Omental fat pad (tissue), 3 donors: ENCODE measurements at regions not wholly inside any gene's neighbourhood (a gene's known extent, or its start where the extent isn't known, plus 50 kb on each side); places are given as distances from the start of the nearest gene placed in this dataset.
"Not testable (repeated sequence)": the region's sequence is repeated elsewhere in the genome, so short reads cannot be mapped to it uniquely, and the experiment has no call there.

ENCODE experiments used
- ATAC-seq: fragments of 150-250 bp; one replicate; pipeline ENCODE4 v1.9.1; 2016; ENCODE audit warnings: mild to moderate bottlenecking, moderate library complexity; ENCODE audit not compliant: low FRiP score
- DNase-seq: peaks from one replicate; pipeline ENCODE4 v3.0.0-alpha.2; 2019; ENCODE audit warnings: low spot score
- TF ChIP-seq, protein P1 (sequence below), 3 donors: fragments of 450-650 bp; IDR thresholded peaks; one replicate each; pipeline ENCODE4 v1.5.1; 2016 to 2017; ENCODE audit warnings: antibody characterized with exemption in 3 of 3, mild to moderate bottlenecking in 3 of 3, moderate library complexity in 2 of 3

DNA sequence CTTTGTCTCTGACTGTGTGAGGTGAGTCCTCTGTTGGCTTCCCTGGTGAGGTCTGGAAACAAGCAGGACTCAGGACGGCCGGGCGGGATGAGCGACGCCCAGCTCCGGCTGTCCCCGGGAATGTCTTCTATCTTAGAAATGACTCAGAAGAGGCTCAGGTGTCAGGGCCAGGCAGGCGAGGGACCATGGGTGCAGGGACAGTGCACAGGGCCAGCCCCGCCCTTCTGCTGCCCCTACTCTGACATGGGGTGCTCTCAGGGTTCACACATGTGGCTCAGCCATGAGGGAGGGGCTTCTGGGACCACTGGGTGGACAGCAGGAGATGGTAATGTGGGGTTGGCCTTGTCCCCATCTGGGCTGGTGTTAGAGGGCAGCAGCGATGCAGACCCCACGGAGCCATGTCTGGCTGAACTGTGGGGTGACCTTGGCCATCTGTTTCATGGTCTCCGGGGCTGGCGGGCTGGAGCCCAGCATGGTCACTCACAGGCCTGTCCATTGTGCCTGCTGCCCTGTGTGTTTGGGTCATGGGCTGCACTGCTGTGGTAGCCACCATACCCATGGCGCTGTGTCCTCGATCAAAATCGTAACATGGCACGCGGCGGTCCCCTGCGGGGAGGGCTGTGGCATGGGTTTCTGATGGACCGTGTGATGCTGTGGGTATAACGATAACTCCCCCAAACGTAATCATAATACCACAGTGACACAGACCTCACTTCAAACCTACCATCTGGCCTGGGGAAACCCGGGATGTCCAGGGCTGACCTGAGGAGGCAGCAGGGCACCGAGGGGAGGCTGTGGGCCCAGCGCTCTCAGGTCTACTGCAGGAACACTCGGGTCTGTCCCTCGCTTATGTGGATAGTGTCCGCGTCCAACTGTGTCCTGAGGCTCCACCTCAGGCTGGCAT is 368.8 kb downstream of the TMEM121 start:
- TF ChIP-seq, protein P1, sequence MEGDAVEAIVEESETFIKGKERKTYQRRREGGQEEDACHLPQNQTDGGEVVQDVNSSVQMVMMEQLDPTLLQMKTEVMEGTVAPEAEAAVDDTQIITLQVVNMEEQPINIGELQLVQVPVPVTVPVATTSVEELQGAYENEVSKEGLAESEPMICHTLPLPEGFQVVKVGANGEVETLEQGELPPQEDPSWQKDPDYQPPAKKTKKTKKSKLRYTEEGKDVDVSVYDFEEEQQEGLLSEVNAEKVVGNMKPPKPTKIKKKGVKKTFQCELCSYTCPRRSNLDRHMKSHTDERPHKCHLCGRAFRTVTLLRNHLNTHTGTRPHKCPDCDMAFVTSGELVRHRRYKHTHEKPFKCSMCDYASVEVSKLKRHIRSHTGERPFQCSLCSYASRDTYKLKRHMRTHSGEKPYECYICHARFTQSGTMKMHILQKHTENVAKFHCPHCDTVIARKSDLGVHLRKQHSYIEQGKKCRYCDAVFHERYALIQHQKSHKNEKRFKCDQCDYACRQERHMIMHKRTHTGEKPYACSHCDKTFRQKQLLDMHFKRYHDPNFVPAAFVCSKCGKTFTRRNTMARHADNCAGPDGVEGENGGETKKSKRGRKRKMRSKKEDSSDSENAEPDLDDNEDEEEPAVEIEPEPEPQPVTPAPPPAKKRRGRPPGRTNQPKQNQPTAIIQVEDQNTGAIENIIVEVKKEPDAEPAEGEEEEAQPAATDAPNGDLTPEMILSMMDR (IDR thresholded peaks at IDR 0.05), result no peak
- ATAC-seq (no peak), DNase-seq (no peak)

DNA sequence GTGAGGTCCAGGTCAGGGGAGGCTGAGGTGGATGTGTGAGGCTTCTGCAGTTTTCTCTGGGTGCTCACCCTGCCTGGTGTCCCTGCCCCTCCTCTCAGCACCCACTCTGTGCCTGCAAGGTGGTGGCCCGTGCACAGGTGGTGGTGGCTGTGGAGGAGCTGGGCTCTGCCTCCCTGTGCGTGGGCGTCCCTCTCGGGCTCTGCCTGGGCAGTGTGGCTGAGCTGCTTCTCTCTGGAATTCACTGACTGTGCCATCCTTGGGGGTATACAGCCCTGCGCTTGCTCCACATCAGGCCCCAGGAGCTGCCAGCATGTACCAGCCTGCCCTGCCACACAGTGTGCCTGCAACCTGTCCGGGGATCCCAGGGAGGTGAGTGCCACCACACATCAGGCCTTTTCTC is 369.8 kb downstream of the TMEM121 start:
- DNase-seq, ATAC-seq: not testable (repeated sequence)

DNA sequence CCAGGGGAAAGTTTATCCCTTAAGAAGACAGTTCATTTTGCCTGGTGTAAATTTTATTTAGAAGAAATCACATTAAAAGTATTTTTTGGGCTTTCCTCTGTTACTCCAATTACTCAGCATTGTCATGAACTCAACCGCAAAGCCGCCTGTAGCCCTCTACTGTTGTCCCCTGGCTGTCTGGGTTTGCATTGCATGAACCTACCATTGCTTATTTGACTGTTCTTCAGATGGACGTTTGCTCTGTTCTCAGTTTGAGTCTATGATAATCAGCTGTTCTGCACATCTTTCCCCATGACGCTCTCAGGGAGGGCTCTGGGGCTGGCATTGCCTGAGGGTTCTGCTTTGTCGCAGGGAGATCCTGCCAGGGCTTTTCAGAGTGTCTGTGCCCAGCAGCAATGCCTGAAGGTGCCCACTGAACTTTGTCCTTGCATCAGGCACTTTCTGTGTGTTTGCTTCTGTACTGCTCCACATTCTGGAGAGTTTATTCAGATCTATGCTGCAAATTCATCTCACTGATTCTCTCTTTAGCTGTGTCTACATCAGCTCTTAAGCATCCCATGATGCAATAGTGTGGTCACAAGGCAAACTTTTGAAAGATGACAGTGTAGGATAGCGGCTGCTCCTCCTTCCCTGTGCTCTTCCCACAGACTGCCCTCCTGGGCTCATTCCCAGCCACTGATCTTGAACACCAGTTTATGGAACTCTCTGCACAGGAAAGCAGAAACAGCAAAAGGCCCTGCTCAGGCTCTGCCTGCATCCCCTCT is 370.8 kb downstream of the TMEM121 start:
- ATAC-seq, DNase-seq: not testable (repeated sequence)

DNA sequence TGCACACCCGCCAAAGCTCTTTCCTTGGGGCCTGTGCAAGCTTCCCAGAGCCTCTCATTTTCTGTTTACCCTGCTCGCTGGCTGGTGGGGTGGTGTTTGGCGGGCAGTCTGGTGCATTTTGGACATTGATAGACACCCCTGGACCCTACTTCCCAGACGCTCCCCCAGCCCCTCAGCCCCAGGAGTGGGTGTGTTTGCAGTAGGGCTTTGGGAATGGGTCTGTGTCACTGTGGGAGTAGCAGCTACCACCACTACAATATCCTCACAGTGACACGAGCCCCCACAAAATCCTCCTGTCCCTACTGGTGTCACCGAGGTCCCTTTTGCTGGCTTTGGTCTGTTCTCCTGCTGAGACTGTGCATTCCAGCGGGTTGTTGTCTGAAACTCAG is 371.3 kb downstream of the TMEM121 start:
- TF ChIP-seq, protein P1 (IDR thresholded peaks at IDR 0.05), result no peak
- DNase-seq, result no peak

DNA sequence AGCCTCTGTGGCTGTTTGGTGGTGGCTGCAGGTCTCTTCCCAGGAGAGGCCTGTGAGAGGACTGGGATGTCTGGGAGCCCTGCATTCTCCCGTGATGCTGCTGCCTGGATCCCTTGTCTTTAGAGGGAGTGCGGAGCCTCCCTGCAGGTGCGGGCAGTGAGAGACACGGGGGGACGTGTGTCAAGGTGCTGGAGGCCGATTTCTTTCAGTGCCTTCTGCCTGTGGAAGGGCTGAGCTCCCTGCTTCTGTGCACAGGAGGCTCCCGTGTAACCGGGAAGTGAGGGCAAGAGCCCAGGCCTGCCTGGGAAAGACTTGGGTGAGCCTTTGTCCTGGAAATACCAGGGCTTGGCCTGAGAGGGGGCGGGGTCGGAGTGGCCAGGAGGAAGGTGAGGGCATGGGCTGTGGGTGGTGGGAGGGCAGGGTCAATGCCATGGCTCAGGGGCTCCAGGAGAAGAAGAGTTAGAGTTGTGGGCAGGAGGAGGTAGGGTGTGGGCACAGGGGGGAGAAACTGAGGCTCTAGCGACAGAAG is 372.2 kb downstream of the TMEM121 start:
- DNase-seq, result no peak
- ATAC-seq, result no peak
- TF ChIP-seq, protein P1 (IDR thresholded peaks at IDR 0.05), result no peak

More for the DNA sequence above, 371.3 kb downstream of the TMEM121 start:
- no peak for ATAC-seq

DNA sequence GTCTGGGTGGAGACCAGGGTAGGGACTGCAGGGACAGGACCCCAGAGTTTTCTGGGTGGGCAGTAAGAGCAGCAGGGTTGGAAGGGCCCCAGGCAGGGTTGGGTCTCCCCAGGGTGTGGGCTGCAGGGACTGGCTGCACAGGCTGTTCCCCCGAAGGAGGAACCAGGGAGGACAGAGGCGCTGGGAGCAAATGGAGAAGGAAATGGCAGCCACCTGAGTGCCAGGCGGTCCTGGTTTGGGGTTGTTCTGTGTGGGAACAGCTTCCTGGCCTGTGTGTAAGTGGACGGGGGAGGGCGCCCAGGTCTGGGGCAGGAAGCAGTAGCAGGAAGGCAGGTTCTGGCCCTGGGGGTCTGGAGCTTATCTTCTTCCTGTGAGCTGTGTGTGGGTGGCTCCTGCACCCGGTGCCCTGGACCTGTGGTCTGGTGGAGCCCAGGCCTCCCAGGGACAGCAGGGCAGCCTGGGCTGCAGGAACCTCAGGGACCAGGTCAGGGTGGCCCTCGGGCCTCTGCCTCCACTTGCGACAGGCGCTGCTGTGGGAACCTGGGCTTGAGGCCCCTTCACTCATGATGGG is 372.8 kb downstream of the TMEM121 start:
- ATAC-seq, result no peak
- TF ChIP-seq, protein P1 (IDR thresholded peaks at IDR 0.05), result no peak
- no peak for DNase-seq

DNA sequence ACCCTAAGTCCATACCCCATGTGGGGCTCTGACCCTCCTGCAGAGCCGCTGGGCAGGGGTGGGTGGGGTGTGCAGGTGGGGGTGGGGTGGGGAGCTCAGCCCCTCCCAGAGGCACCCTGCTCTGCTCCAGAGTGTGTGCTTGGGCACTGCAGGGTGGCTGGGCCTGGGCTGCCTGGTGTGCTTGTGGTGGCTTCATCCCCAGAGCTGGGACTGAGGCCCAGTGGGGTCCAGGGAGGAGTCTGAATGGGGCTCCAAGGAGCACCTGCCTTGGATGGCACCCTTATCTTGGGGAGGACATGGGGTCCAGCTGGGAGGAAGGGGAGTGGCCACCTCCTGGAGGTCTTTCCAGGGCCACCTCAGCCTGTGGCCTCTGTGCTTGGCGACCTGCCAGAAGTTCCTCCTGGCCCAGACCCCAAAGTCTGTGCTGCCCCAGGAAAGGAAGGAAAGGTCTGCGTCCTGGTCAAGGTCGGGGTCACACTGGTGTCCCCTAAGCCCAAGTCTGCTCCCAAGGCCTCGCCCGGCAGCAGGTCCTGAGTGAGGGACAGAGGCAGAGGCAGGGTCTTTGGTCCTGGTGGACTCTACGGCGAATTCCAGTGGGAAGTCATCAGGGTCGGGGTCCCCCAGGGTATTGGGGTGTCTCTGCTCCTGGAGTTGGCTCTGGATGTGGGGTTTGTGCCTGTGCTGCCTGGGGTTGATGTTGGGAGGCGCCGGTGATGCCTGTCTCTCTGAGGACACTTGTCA is 373.4 kb downstream of the TMEM121 start:
- ATAC-seq (no peak), DNase-seq (no peak)
- TF ChIP-seq, protein P1 (IDR thresholded peaks at IDR 0.05), result no peak
